Left lung (tissue), 4 donors: ENCODE measurements at regions not wholly inside any gene's neighbourhood (a gene's known extent, or its start where the extent isn't known, plus 50 kb on each side); places are given as distances from the start of the nearest gene placed in this dataset.

Experiments
- ATAC-seq: fragments of 200-7000 bp; cut with Tn5 transposase; one replicate; pipeline ENCODE4 v1.9.1; 2020; ENCODE audit warnings: moderate library complexity
- DNase-seq, 4 donors: peaks; one replicate each; pipeline ENCODE4 v3.0.0-alpha.2; 2013 to 2020
- H3K27ac ChIP-seq, 2 donors: fragments of 200-600 bp; sonication (generic) in 1 of 2; one replicate each; pipeline versions ENCODE4 v1.5.0 to v1.8.0; 2020 to 2021
- H3K27me3 ChIP-seq, 2 donors: fragments of 200-600 bp; sonication (generic) in 1 of 2; one replicate each; pipeline versions ENCODE4 v1.5.0 to v1.8.0; 2020 to 2021
- H3K36me3 ChIP-seq, 2 donors: fragments of 200-600 bp; sonication (generic) in 1 of 2; one replicate each; pipeline versions ENCODE4 v1.5.0 to v1.8.0; 2020 to 2021
- H3K4me1 ChIP-seq, 2 donors: fragments of 200-600 bp; one replicate each; pipeline ENCODE4 v1.8.0; 2021
- H3K4me3 ChIP-seq, 2 donors: fragments of 200-600 bp; sonication (generic) in 1 of 2; one replicate each; pipeline versions ENCODE4 v1.5.0 to v1.8.0; 2020 to 2021; ENCODE audit warnings: mild to moderate bottlenecking in 1 of 2
- H3K9me3 ChIP-seq, 2 donors: fragments of 200-600 bp; sonication (generic) in 1 of 2; one replicate each; pipeline versions ENCODE4 v1.5.0 to v1.8.0; 2020 to 2021
- intact Hi-C, 2 donors: fragments of 100-400 bp; cut with DNase I; formaldehyde crosslinking; loops; one replicate each; pipeline versions ENCODE4 v1.11.2 to v1.14.2; 2022
- TF ChIP-seq, protein P1 (sequence below), 2 donors: fragments of 200-600 bp; sonication (generic) in 1 of 2; IDR thresholded peaks; one replicate each; pipeline versions ENCODE4 v1.5.0 to v1.8.0; 2021; ENCODE audit warnings: antibody characterized with exemption in 2 of 2
- donor health status: DM: no; HTN: yes; CAD: no.
- donor health status: DM: no; HTN: no; CAD: no.

GRCh38 chrX:125378205-125378604 is 58.5 kb downstream of the TEX13C start:
- TF ChIP-seq, protein P1, sequence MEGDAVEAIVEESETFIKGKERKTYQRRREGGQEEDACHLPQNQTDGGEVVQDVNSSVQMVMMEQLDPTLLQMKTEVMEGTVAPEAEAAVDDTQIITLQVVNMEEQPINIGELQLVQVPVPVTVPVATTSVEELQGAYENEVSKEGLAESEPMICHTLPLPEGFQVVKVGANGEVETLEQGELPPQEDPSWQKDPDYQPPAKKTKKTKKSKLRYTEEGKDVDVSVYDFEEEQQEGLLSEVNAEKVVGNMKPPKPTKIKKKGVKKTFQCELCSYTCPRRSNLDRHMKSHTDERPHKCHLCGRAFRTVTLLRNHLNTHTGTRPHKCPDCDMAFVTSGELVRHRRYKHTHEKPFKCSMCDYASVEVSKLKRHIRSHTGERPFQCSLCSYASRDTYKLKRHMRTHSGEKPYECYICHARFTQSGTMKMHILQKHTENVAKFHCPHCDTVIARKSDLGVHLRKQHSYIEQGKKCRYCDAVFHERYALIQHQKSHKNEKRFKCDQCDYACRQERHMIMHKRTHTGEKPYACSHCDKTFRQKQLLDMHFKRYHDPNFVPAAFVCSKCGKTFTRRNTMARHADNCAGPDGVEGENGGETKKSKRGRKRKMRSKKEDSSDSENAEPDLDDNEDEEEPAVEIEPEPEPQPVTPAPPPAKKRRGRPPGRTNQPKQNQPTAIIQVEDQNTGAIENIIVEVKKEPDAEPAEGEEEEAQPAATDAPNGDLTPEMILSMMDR (IDR thresholded peaks at IDR 0.05): no peak
- no peak for ATAC-seq
- no peak overlapping the region for H3K27ac ChIP-seq
- H3K9me3 ChIP-seq: no peaks in the 10 kb centered on the region
- H3K4me3 ChIP-seq: no peak overlapping the region
- no peak for DNase-seq
- no peaks in the 10 kb centered on the region for H3K36me3 ChIP-seq
- intact Hi-C loops: no loop called here
- H3K27me3 ChIP-seq: no peaks in the 10 kb centered on the region
- H3K4me1 ChIP-seq: no peaks in the 10 kb centered on the region

DNA sequence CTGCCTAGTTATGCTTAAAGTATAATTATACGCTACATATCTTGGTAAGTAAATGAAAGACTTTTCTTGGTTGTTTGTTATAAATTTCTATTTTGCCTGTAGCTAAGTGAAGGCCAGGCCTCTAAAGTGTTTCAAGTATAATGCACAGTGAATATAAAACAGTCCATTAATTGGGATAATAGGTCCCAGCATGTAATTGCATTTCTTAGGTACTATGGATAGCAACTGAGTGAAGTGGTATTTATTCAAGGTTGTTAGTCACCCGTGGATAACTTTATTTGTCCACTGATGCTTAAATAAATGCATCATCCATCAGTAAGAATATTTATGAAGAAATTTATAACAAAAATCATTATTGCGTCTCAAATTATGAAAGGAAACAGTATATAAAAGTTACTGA is 59.1 kb downstream of the TEX13C start:
- no peaks in the 10 kb centered on the region for H3K9me3 ChIP-seq
- no peaks in the 10 kb centered on the region for H3K36me3 ChIP-seq
- DNase-seq: no peak
- no peak for ATAC-seq
- H3K27me3 ChIP-seq: no peaks in the 10 kb centered on the region
- H3K4me3 ChIP-seq: no peak overlapping the region
- no peak overlapping the region for H3K27ac ChIP-seq
- no peaks in the 10 kb centered on the region for H3K4me1 ChIP-seq
- intact Hi-C loops: no loop called here
- TF ChIP-seq, protein P1 (IDR thresholded peaks at IDR 0.05): no peak

GRCh38 chrX:125382148-125382628 is 62.5 kb downstream of the TEX13C start:
- Histone ChIP-seq H3K4me1 (no peaks in the 10 kb centered on the region), H3K27ac (no peak overlapping the region), H3K27me3 (no peaks in the 10 kb centered on the region), H3K36me3 (no peaks in the 10 kb centered on the region), H3K9me3 (no peaks in the 10 kb centered on the region), H3K4me3 (no peak overlapping the region)
- DNase-seq (no peak), ATAC-seq (no peak)
- intact Hi-C loops: no loop called here
- TF ChIP-seq, protein P1 (IDR thresholded peaks at IDR 0.05): no peak

DNA sequence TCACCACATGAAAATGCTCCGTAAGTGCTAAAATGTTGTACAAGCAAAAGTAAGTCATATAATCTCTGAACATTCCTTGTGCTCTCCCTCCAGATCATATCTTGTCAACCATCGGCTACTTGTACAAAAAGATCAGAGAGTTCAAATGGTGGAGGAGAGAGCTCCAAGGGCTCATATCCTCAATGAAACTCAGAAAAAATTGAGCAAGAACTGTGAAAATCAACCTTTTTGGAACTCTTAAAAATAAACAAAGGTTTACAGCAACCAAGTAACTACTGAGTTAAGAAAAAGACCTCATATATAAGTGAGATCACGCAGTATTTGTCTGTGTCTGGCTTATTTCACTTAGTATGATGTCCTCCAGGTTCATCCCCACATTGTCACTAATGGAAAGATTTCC is 63.2 kb downstream of the TEX13C start:
- Histone ChIP-seq H3K4me3 (no peak overlapping the region), H3K36me3 (no peaks in the 10 kb centered on the region), H3K9me3 (no peaks in the 10 kb centered on the region), H3K4me1 (no peaks in the 10 kb centered on the region), H3K27me3 (no peaks in the 10 kb centered on the region), H3K27ac (no peak overlapping the region)
- no peak for DNase-seq
- ATAC-seq: no peak
- intact Hi-C loops: no loop called here
- TF ChIP-seq, protein P1 (IDR thresholded peaks at IDR 0.05): no peak

DNA sequence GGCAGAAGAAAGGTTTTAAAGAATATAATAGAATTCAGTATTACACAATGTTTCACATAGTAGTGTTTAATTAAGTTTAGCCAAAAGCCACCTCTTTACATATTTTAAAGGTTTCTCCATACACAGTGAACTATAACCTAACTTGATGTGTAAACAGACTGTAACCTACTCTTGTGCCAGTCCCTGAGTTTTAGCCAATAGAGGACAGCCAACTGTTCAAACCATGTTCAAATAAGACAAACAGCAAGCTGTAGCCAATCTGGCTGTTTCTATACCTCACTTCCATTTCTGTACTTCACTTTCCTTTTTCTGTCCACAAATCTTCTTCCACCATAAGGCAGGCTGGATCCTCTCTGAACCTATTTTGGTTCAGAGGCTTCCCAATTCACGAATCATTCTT is 65.2 kb downstream of the TEX13C start:
- Histone ChIP-seq H3K4me1 (no peaks in the 10 kb centered on the region), H3K27ac (no peak overlapping the region), H3K9me3 (no peaks in the 10 kb centered on the region), H3K36me3 (no peaks in the 10 kb centered on the region), H3K27me3 (no peaks in the 10 kb centered on the region), H3K4me3 (no peak overlapping the region)
- intact Hi-C loops: no loop called here
- DNase-seq: no peak
- no peak for ATAC-seq
- TF ChIP-seq, protein P1 (IDR thresholded peaks at IDR 0.05): no peak
